Kidney (tissue), 13 donors: ENCODE measurements at regions not wholly inside any gene's neighbourhood (a gene's known extent, or its start where the extent isn't known, plus 50 kb on each side); places are given as distances from the start of the nearest gene placed in this dataset.
"Not testable (repeated sequence)": the region's sequence is repeated elsewhere in the genome, so short reads cannot be mapped to it uniquely, and the experiment has no call there.

Experiments
- DNase-seq, 5 donors: peaks; one replicate each; pipeline ENCODE4 v3.0.0-alpha.2; 2013 to 2020
- FAIRE-seq: peaks from 2 replicates; lab custom pipeline; 2012; peaks lifted over from hg19 to GRCh38; lab: Jason Lieb, UNC
- H3K27ac ChIP-seq, 2 donors: one replicate each; pipeline ENCODE4 v1.7.0; 2013; ENCODE audit warnings: low read depth in 2 of 2, low read length in 2 of 2, inconsistent platforms in 1 of 2
- H3K27me3 ChIP-seq: one replicate; pipeline ENCODE4 v1.7.1; 2013; ENCODE audit warnings: low read length, inconsistent platforms; ENCODE audit not compliant: control insufficient read depth, insufficient read depth
- H3K36me3 ChIP-seq, 3 donors: one replicate each; pipeline versions ENCODE4 v1.7.0 to v1.7.1; 2013; ENCODE audit warnings: low read length in 3 of 3, control low read depth in 1 of 3, inconsistent platforms in 1 of 3; ENCODE audit not compliant: insufficient read depth in 3 of 3, control insufficient read depth in 2 of 3
- H3K4me1 ChIP-seq, 3 donors: one replicate each; pipeline versions ENCODE4 v1.7.0 to v1.7.1; 2013; ENCODE audit warnings: low read length in 3 of 3, inconsistent platforms in 1 of 3, low read depth in 1 of 3; ENCODE audit not compliant: control insufficient read depth in 2 of 3, insufficient read depth in 2 of 3
- H3K4me3 ChIP-seq, 3 donors: one replicate each; pipeline versions ENCODE4 v1.7.0 to v1.8.1; 2013; ENCODE audit warnings: low read length in 3 of 3, control low read depth in 1 of 3, inconsistent platforms in 1 of 3
- H3K9ac ChIP-seq, 3 donors: one replicate each; pipeline versions ENCODE4 v1.7.0 to v1.7.1; 2013; ENCODE audit warnings: low read length in 3 of 3, control low read depth in 1 of 3, inconsistent platforms in 1 of 3
- H3K9me3 ChIP-seq, 3 donors: one replicate each; pipeline versions ENCODE4 v1.7.0 to v1.7.1; 2013; ENCODE audit warnings: low read length in 3 of 3, control low read depth in 1 of 3, inconsistent platforms in 1 of 3; ENCODE audit not compliant: control insufficient read depth in 2 of 3, insufficient read depth in 1 of 3
- intact Hi-C: fragments of 100-400 bp; cut with DNase I; formaldehyde crosslinking; loops from one replicate; pipeline ENCODE4 v1.11.1; 2022
- TF ChIP-seq, protein P1 (sequence below): IDR thresholded peaks from 3 replicates; pipeline ENCODE4 v1.5.1; 2012; ENCODE audit warnings: mild to moderate bottlenecking, moderate library complexity, borderline replicate concordance; ENCODE audit not compliant: insufficient read depth; ENCODE audit errors: extremely low read depth
- donor health status: control.
- donor health status: control.
- donor health status: control.
- donor health status: control.
- donor health status: control.
- donor health status: DM: yes; HTN: yes; CAD: no.
- donor health status: Normal renal cell carcinoma (clear cell type).

DNA sequence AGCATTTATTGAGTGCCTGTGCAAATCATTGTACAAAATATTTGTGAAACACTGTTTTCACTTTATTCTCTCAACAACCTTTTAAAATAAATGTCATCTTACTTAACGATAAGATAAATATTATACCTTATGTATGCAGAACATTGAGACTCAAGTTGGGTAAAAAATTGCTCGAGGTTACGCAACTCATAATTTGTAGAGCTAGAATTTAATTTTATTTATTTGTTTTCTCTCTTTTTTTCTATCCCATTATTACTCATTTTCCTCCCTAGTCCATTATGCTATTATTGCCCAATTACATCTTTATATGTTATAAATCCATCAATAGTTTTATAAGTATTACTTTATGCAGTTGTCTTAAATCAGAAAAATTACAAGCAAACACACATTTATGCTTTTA, 77.4 kb upstream of the ELOVL5 start:
- TF ChIP-seq, protein P1, sequence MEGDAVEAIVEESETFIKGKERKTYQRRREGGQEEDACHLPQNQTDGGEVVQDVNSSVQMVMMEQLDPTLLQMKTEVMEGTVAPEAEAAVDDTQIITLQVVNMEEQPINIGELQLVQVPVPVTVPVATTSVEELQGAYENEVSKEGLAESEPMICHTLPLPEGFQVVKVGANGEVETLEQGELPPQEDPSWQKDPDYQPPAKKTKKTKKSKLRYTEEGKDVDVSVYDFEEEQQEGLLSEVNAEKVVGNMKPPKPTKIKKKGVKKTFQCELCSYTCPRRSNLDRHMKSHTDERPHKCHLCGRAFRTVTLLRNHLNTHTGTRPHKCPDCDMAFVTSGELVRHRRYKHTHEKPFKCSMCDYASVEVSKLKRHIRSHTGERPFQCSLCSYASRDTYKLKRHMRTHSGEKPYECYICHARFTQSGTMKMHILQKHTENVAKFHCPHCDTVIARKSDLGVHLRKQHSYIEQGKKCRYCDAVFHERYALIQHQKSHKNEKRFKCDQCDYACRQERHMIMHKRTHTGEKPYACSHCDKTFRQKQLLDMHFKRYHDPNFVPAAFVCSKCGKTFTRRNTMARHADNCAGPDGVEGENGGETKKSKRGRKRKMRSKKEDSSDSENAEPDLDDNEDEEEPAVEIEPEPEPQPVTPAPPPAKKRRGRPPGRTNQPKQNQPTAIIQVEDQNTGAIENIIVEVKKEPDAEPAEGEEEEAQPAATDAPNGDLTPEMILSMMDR, result no peak
- Histone ChIP-seq H3K9me3 (no peaks in the 10 kb centered on the region), H3K27ac (no peak overlapping the region), H3K36me3 (no peaks in the 10 kb centered on the region), H3K4me3 (no peak overlapping the region), H3K27me3 (no peaks in the 10 kb centered on the region), H3K9ac (no peak overlapping the region), H3K4me1 (no peaks in the 10 kb centered on the region)
- no peak for FAIRE-seq
- no peak for DNase-seq
- intact Hi-C loops, result no loop called here

DNA sequence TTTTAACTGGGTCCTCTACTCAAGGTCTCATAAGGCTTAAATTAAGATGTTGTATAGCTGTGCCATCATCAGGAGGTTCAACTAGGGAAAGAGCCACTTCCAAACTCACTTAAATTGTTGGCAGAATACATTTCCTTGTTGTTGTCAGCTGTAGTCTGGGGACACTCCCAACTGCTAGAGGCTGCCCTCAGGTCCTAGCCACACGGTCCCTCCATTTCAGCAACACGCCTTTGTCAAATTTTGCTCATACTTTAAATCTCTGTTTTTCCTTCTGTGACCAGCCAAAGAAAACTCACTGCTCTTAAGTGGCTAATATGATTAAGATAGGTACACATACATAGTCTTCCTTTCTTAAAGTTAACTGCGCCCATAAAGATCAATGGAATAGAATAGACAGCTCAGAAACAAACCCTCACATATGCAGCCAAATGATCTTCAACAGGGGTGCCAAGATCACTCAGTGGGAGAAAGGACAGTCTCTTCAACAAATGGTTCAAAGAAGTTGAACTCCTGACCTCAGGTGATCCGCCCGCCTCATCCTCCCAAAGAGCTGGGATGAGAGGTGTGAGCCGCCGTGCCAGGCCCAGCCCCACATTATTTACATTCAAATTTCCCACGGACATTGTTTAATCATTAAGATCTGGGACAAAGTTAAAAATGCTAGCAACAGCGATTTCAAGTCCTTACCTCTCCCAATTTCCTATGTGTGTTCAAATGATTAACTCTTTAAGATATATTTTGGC, 76.4 kb upstream of the ELOVL5 start:
- Histone ChIP-seq H3K27me3 (no peaks in the 10 kb centered on the region), H3K4me3 (no peak overlapping the region), H3K4me1 (no peaks in the 10 kb centered on the region), H3K9me3 (no peaks in the 10 kb centered on the region), H3K27ac (no peak overlapping the region), H3K9ac (no peak overlapping the region), H3K36me3 (no peaks in the 10 kb centered on the region)
- intact Hi-C loops, result no loop called here
- TF ChIP-seq, protein P1, result no peak
- no peak for FAIRE-seq
- no peak for DNase-seq

DNA sequence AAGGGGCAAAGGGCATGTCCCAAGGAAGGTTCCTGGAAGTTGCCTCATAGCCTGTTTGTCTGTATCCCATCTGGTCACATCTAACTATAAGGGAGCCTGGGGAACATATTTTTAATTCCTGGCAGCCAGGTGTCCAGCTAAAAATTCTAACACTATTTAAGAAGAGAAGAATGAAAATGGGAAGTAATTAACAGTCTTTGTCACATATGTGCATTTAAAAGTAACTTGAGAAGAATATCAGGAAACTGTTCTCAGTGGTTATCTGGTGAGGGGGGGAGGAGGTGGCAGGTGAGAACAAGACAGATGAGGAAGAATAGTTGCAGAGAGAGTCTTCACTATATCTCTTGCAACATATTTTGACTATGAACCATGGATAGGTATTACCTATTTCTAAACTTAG, 75.5 kb upstream of the ELOVL5 start:
- intact Hi-C loops, result no loop called here
- Histone ChIP-seq H3K36me3 (no peaks in the 10 kb centered on the region), H3K27me3 (no peaks in the 10 kb centered on the region), H3K4me3 (no peak overlapping the region), H3K27ac (no peak overlapping the region), H3K4me1 (no peaks in the 10 kb centered on the region), H3K9ac (no peak overlapping the region), H3K9me3 (no peaks in the 10 kb centered on the region)
- TF ChIP-seq, protein P1, result no peak
- DNase-seq (no peak), FAIRE-seq (no peak)

DNA sequence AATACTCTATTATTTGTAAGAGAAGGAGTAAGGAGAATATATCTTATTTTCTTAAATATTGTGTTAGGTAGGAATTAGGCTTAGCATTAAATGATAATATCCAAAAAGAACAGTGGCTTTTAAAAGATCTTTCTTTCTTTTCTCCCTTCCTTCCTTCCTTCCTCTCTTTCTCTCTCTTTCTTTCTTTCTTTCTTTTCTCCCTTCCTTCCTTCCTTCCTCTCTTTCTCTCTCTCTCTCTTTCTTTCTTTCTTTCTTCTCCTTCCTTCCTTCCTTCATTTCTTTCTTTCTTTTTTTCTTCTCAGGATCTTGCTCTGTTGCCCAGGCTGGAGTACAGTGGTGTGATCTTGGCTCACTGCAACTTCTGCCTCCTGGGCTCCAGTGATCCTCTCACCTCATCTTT, 74.8 kb upstream of the ELOVL5 start:
- H3K27ac ChIP-seq, H3K4me3 ChIP-seq, H3K9me3 ChIP-seq, H3K36me3 ChIP-seq, FAIRE-seq, DNase-seq, intact Hi-C loops, H3K4me1 ChIP-seq, H3K9ac ChIP-seq, H3K27me3 ChIP-seq: not testable (repeated sequence)
